ENCODE measurements at regions not wholly inside any gene's neighbourhood (a gene's known extent, or its start where the extent isn't known, plus 50 kb on each side); places are given as distances from the start of the nearest gene placed in this dataset.

- TF ChIP-seq, protein P1, sequence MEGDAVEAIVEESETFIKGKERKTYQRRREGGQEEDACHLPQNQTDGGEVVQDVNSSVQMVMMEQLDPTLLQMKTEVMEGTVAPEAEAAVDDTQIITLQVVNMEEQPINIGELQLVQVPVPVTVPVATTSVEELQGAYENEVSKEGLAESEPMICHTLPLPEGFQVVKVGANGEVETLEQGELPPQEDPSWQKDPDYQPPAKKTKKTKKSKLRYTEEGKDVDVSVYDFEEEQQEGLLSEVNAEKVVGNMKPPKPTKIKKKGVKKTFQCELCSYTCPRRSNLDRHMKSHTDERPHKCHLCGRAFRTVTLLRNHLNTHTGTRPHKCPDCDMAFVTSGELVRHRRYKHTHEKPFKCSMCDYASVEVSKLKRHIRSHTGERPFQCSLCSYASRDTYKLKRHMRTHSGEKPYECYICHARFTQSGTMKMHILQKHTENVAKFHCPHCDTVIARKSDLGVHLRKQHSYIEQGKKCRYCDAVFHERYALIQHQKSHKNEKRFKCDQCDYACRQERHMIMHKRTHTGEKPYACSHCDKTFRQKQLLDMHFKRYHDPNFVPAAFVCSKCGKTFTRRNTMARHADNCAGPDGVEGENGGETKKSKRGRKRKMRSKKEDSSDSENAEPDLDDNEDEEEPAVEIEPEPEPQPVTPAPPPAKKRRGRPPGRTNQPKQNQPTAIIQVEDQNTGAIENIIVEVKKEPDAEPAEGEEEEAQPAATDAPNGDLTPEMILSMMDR (IDR thresholded peaks at IDR 0.05): no peak
- TF ChIP-seq POLR2A (IDR thresholded peaks at IDR 0.05): no peak
Measured at GRCh38 chr13:72023895-72024294, 156.9 kb upstream of the DACH1 start.

Data from Peyer's patch (tissue), 4 donors.